Testis (tissue), 2 donors: ENCODE measurements at regions not wholly inside any gene's neighbourhood (a gene's known extent, or its start where the extent isn't known, plus 50 kb on each side); places are given as distances from the start of the nearest gene placed in this dataset.

ENCODE experiments used
- small RNA-seq, 2 donors: library from RNA; depleted of rRNA; stranded (forward); fragments of <200 nt; gene quantifications; one replicate each; pipeline ENCODE3, GENCODE V24; 2016

Small RNA genes lying in the stretch of these regions (small RNA-seq; reads per million reads assigned to genes)
- gene AC024581.2 (0 reads per million in 2 donors), gene RNU6-1232P (0 reads per million in 2 donors)
